Memory B cell (primary cell): ENCODE measurements at regions not wholly inside any gene's neighbourhood (a gene's known extent, or its start where the extent isn't known, plus 50 kb on each side); places are given as distances from the start of the nearest gene placed in this dataset.

Source experiments
- ATAC-seq: fragments of 150-1000 bp; cut with Tn5 transposase; 2 replicates; pipeline ENCODE4 v1.10.0; 2021; ENCODE audit warnings: low read depth, mild to moderate bottlenecking, moderate library complexity
- DNase-seq, 2 donors: peaks; one replicate each; pipeline ENCODE4 v3.0.0; 2022; ENCODE audit warnings: low spot score in 2 of 2
- H3K27ac Mint-ChIP-seq: one replicate; pipeline ENCODE4 v1.8.0; 2022; ENCODE audit warnings: mild to moderate bottlenecking, moderate library complexity, mixed read lengths
- H3K27me3 Mint-ChIP-seq: one replicate; pipeline ENCODE4 v1.8.0; 2022; ENCODE audit warnings: mixed read lengths
- H3K36me3 Mint-ChIP-seq: one replicate; pipeline ENCODE4 v1.8.0; 2022; ENCODE audit warnings: mild to moderate bottlenecking, mixed read lengths
- H3K4me1 Mint-ChIP-seq: one replicate; pipeline ENCODE4 v1.8.0; 2022; ENCODE audit warnings: mixed read lengths
- H3K4me3 Mint-ChIP-seq: one replicate; pipeline ENCODE4 v1.8.0; 2022; ENCODE audit warnings: mild to moderate bottlenecking, moderate library complexity, mixed read lengths
- H3K9me3 Mint-ChIP-seq: one replicate; pipeline ENCODE4 v1.8.0; 2022; ENCODE audit warnings: mixed read lengths

- H3K27me3 Mint-ChIP-seq: peaks cover 19% of the 10 kb centered on the region
- no peak overlapping the region for H3K4me3 Mint-ChIP-seq
- DNase-seq (no peak), ATAC-seq (no peak)
- no peaks in the 10 kb centered on the region for H3K36me3 Mint-ChIP-seq
- H3K4me1 Mint-ChIP-seq: peaks cover 29% of the 10 kb centered on the region
- H3K27ac Mint-ChIP-seq: no peak overlapping the region
- no peaks in the 10 kb centered on the region for H3K9me3 Mint-ChIP-seq
Observed at GRCh38 chr10:110421512-110422138, 76.1 kb upstream of the DUSP5 start.

- H3K4me1 Mint-ChIP-seq: peaks cover 36% of the 10 kb centered on the region
- no peaks in the 10 kb centered on the region for H3K9me3 Mint-ChIP-seq
- ATAC-seq (no peak), DNase-seq (no peak)
- no peaks in the 10 kb centered on the region for H3K36me3 Mint-ChIP-seq
- peaks cover 19% of the 10 kb centered on the region for H3K27me3 Mint-ChIP-seq
- H3K4me3 Mint-ChIP-seq: no peak overlapping the region
- H3K27ac Mint-ChIP-seq: no peak overlapping the region
Observed at GRCh38 chr10:110422548-110422947, 75.2 kb upstream of the DUSP5 start.

GRCh38 chr10:110423650-110424049, 74.1 kb upstream of the DUSP5 start:
- DNase-seq: no peak

GRCh38 chr10:110425684-110426293, 71.9 kb upstream of the DUSP5 start:
- no peak overlapping the region for H3K4me3 Mint-ChIP-seq
- H3K4me1 Mint-ChIP-seq: peaks cover 27% of the 10 kb centered on the region
- no peaks in the 10 kb centered on the region for H3K36me3 Mint-ChIP-seq
- ATAC-seq (peak; percentile 40), DNase-seq (no peak)
- no peaks in the 10 kb centered on the region for H3K9me3 Mint-ChIP-seq
- peaks cover 12% of the 10 kb centered on the region for H3K27me3 Mint-ChIP-seq
- H3K27ac Mint-ChIP-seq: no peak overlapping the region

More at GRCh38 chr10:110423650-110424049, 74.1 kb upstream of the DUSP5 start:
- no peak for ATAC-seq
- Mint-ChIP-seq H3K36me3 (no peaks in the 10 kb centered on the region), H3K27ac (no peak overlapping the region), H3K9me3 (no peaks in the 10 kb centered on the region), H3K4me3 (no peak overlapping the region), H3K4me1 (peaks cover 37% of the 10 kb centered on the region), H3K27me3 (peaks cover 17% of the 10 kb centered on the region)

- Mint-ChIP-seq H3K4me3 (no peak overlapping the region), H3K4me1 (peaks cover 21% of the 10 kb centered on the region)
- ATAC-seq: peak; percentile 70
Observed at GRCh38 chr10:110426294-110427181, 71.2 kb upstream of the DUSP5 start.

GRCh38 chr10:110429301-110429700, 68.4 kb upstream of the DUSP5 start:
- no peak for DNase-seq
- Mint-ChIP-seq H3K36me3 (no peaks in the 10 kb centered on the region), H3K27me3 (peaks cover 13% of the 10 kb centered on the region), H3K4me3 (no peak overlapping the region), H3K9me3 (no peaks in the 10 kb centered on the region), H3K27ac (no peak overlapping the region), H3K4me1 (peaks cover 18% of the 10 kb centered on the region)
- no peak for ATAC-seq

More at GRCh38 chr10:110426294-110427181, 71.2 kb upstream of the DUSP5 start:
- Mint-ChIP-seq H3K9me3 (no peaks in the 10 kb centered on the region), H3K27me3 (peaks cover 12% of the 10 kb centered on the region), H3K36me3 (no peaks in the 10 kb centered on the region), H3K27ac (no peak overlapping the region)
- no peak for DNase-seq

- no peaks in the 10 kb centered on the region for H3K9me3 Mint-ChIP-seq
- no peak for DNase-seq
- peaks cover 18% of the 10 kb centered on the region for H3K4me1 Mint-ChIP-seq
- ATAC-seq: no peak
- H3K36me3 Mint-ChIP-seq: no peaks in the 10 kb centered on the region
- no peak overlapping the region for H3K4me3 Mint-ChIP-seq
- peaks cover 13% of the 10 kb centered on the region for H3K27me3 Mint-ChIP-seq
- H3K27ac Mint-ChIP-seq: no peak overlapping the region
Observed at GRCh38 chr10:110430340-110431273, 67.1 kb upstream of the DUSP5 start.

GRCh38 chr10:110431659-110432058, 66.0 kb upstream of the DUSP5 start:
- Mint-ChIP-seq H3K4me3 (no peak overlapping the region), H3K27ac (no peak overlapping the region), H3K4me1 (peaks cover 11% of the 10 kb centered on the region), H3K27me3 (peaks cover 13% of the 10 kb centered on the region), H3K36me3 (no peaks in the 10 kb centered on the region), H3K9me3 (no peaks in the 10 kb centered on the region)
- ATAC-seq (no peak), DNase-seq (no peak)

GRCh38 chr10:110432084-110432483, 65.6 kb upstream of the DUSP5 start:
- Mint-ChIP-seq H3K4me1 (peaks cover 7% of the 10 kb centered on the region), H3K4me3 (no peak overlapping the region), H3K36me3 (no peaks in the 10 kb centered on the region), H3K27me3 (peaks cover 13% of the 10 kb centered on the region), H3K27ac (no peak overlapping the region), H3K9me3 (no peaks in the 10 kb centered on the region)
- no peak for DNase-seq
- no peak for ATAC-seq

- H3K36me3 Mint-ChIP-seq: no peaks in the 10 kb centered on the region
- H3K9me3 Mint-ChIP-seq: no peaks in the 10 kb centered on the region
- H3K27me3 Mint-ChIP-seq: peaks cover 13% of the 10 kb centered on the region
- ATAC-seq (no peak), DNase-seq (no peak)
- H3K4me1 Mint-ChIP-seq: peaks cover 4% of the 10 kb centered on the region
- no peak overlapping the region for H3K27ac Mint-ChIP-seq
- H3K4me3 Mint-ChIP-seq: no peak overlapping the region
Observed at GRCh38 chr10:110432814-110433565, 64.7 kb upstream of the DUSP5 start.

- H3K4me3 Mint-ChIP-seq: no peak overlapping the region
- no peaks in the 10 kb centered on the region for H3K9me3 Mint-ChIP-seq
- DNase-seq (no peak), ATAC-seq (no peak)
- no peak overlapping the region for H3K27ac Mint-ChIP-seq
- H3K36me3 Mint-ChIP-seq: no peaks in the 10 kb centered on the region
- H3K4me1 Mint-ChIP-seq: peaks cover 4% of the 10 kb centered on the region
- peaks cover 13% of the 10 kb centered on the region for H3K27me3 Mint-ChIP-seq
Observed at GRCh38 chr10:110433740-110434139, 64.0 kb upstream of the DUSP5 start.

- H3K4me1 Mint-ChIP-seq: peaks cover 2% of the 10 kb centered on the region
- no peaks in the 10 kb centered on the region for H3K9me3 Mint-ChIP-seq
- ATAC-seq: no peak
- H3K27ac Mint-ChIP-seq: no peak overlapping the region
- H3K27me3 Mint-ChIP-seq: peaks cover 8% of the 10 kb centered on the region
- H3K36me3 Mint-ChIP-seq: no peaks in the 10 kb centered on the region
- H3K4me3 Mint-ChIP-seq: no peak overlapping the region
- DNase-seq: no peak
Observed at GRCh38 chr10:110434489-110435096, 63.1 kb upstream of the DUSP5 start.
